Endothelial cell of umbilical vein (primary cell): ENCODE measurements at regions not wholly inside any gene's neighbourhood (a gene's known extent, or its start where the extent isn't known, plus 50 kb on each side); places are given as distances from the start of the nearest gene placed in this dataset.

ENCODE experiments used
- CTCF ChIP-seq, 2 donors: IDR thresholded peaks; 1 replicate in 1 of 2; 2 replicates in 1 of 2; pipeline ENCODE4 v1.5.1; 2011; ENCODE audit warnings: low read length in 2 of 2, mild to moderate bottlenecking in 2 of 2, moderate library complexity in 2 of 2, control low read depth in 1 of 2, inconsistent platforms in 1 of 2, low read depth in 1 of 2; ENCODE audit not compliant: insufficient read depth in 1 of 2; ENCODE audit errors: extremely low read depth in 1 of 2
- MAX ChIP-seq: IDR thresholded peaks from 2 replicates; pipeline ENCODE4 v1.6.1; 2011; ENCODE audit not compliant: insufficient read depth, insufficient read length
- POLR2A ChIP-seq: IDR thresholded peaks from 2 replicates; pipeline ENCODE4 v1.6.1; 2012; ENCODE audit warnings: low read depth, mild to moderate bottlenecking, control low read depth, low read length
- POLR2AphosphoS5 ChIP-seq: IDR thresholded peaks from 2 replicates; pipeline ENCODE4 v1.6.1; 2012; ENCODE audit warnings: low read depth, mild to moderate bottlenecking, control low read depth, low read length, moderate library complexity; ENCODE audit not compliant: insufficient read depth

- TF ChIP-seq CTCF (IDR thresholded peaks at IDR 0.05; ENCODE audit: extremely low read depth in 1 of 2, insufficient read depth in 1 of 2, low read depth in 1 of 2, low read length in 2 of 2) = no peak
- TF ChIP-seq POLR2AphosphoS5 = no peak
- TF ChIP-seq POLR2A = no peak
- TF ChIP-seq MAX = no peak
These were observed 92.6 kb downstream of the KIF26A start for GRCh38 chr14:104230946-104231345.
